Stimulated activated CD8-positive, alpha-beta memory T cell treated with anti-CD3 and anti-CD28 coated beads, Interleukin-15, amount 100 ng/mL, for 4 hours (primary cell): ENCODE measurements at regions not wholly inside any gene's neighbourhood (a gene's known extent, or its start where the extent isn't known, plus 50 kb on each side); places are given as distances from the start of the nearest gene placed in this dataset.
"Not testable (repeated sequence)": the region's sequence is repeated elsewhere in the genome, so short reads cannot be mapped to it uniquely, and the experiment has no call there.

Source experiments
- DNase-seq, 2 donors: peaks; one replicate each; pipeline ENCODE4 v3.0.0-alpha.2; 2020; ENCODE audit warnings: low read depth in 2 of 2

DNA sequence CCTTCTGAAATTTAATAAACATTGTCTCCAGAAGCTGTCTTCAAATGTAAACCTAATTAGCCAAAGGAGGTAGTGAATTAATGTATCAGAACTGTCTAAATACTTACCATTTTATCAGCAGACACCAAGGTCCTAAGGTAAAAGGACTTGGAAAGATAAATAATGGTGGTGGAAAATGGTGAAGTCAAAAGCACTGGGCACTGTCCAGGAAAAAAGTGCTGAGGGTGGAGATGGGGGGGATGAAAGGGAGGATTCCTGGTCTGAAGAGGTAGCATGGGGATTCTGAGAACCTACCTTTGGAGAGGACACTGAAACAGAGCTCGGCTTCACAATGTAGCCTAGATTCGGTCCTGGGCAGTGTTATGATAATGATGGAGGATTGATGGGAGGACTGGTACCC is 149.0 kb upstream of the DPH6 start:
- no peak for DNase-seq

DNA sequence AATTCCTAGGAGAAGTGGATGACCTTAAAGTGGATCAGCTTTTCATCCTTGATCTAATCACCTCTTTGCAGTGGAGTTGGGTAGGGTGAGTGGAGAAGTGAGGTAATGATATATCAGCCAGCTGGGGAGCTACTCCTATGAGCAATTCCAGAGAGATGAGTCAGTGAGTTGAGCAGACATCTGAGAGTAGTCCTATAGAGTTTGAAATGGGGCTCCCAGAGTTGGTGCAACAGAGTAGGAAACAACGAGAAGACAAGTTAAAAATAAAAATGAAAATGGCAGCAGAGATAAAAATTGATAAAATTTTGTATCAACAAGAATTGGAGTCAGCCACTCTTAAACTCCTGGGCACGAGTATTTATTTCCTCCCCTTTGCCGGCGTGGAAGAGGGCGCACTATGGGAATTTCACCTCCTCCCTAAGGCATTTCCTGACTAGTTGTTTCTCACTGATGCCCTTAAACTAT is 150.8 kb upstream of the DPH6 start:
- no peak for DNase-seq

GRCh38 chr15:35697549-35698299 is 151.8 kb upstream of the DPH6 start:
- no peak for DNase-seq

GRCh38 chr15:35698331-35698730 is 152.4 kb upstream of the DPH6 start:
- DNase-seq = no peak

GRCh38 chr15:35698966-35699575 is 153.1 kb upstream of the DPH6 start:
- no peak for DNase-seq

- DNase-seq = not testable (repeated sequence)
Observed at GRCh38 chr15:35700091-35700593, 154.2 kb upstream of the DPH6 start.

GRCh38 chr15:35701402-35702046 is 155.6 kb upstream of the DPH6 start:
- no peak for DNase-seq

- DNase-seq = no peak
Observed at GRCh38 chr15:35702946-35703495, 157.1 kb upstream of the DPH6 start.

DNA sequence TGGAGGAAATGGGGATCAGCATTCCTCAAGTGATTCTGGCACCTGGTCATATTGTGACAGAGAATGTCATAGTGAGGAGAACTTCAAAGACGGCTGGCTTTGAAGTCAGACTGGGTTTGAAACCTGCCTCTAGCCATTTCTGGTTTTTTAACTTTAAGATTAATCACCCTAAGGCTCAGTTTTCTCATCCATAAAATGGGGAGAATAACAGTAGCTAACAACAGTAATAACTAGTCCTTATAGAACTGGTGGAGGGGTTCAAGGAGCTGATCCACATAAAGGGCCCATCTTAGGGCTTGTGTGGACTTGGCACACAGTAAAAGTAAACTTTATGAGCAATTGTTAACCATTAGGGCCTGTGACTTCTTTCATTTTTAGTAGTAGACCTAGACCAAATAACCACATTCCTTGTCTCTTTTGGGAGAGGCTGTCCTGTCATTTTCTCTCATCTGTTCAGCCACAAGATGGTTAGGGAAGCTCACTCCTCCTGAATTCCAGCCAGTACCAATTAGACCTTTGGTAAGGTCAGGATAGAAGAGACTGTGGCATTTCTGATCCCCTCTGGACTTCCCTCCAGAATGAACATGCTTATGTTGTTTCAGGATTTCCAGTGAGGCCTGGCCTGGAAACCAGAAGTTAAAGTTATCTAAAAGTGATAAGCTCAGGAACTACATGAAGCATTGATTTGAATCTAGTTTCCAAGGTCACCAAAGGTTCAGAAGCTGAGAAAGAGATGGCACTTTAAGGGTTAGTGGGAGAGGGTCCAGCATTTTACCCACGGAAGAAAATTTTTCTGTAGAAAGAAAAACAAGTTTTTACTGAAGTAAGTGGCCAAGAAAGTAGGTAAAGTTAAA is 159.3 kb upstream of the DPH6 start:
- no peak for DNase-seq

GRCh38 chr15:35705884-35706585 is 160.1 kb upstream of the DPH6 start:
- DNase-seq = no peak

GRCh38 chr15:35712956-35713355 is 167.0 kb upstream of the DPH6 start:
- no peak for DNase-seq

DNA sequence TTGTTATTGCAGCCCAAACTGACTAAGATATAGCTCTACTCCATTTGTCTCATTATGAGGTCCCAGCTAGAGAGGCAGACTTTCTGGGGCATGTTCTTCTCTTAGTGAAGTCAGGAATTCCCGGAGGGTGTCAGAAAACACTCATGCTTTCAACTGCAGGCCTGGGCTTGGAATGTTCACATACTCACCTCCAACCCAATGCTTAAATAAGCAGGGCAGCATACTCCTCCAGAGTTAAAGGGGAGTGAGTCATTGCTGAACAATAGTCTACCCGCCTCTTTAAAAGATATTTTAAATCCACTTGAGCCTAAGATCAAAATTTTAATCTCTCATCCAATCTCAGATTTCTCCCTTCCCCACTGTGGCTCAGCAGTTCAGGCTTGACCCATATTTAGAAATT is 167.8 kb upstream of the DPH6 start:
- DNase-seq = no peak

DNA sequence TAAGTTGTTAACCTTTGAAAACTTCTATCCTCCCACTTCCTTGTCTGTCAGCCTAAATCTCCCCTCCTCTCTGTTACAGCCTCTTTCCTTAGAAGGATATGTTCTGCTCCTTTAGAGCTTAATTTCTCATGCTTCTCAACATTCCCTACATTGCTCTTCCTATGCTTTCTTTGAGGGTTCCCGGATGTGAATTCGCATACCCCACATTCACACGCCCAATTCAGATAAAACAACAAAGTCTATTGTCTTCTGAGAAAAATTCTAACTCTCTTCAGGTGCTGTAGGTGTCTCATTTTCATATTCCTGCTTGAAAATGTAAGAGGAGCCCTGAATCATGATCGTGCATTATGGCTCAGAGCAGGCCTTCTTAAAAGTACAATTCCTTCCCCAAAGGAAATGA is 171.8 kb upstream of the DPH6 start:
- DNase-seq = no peak

DNA sequence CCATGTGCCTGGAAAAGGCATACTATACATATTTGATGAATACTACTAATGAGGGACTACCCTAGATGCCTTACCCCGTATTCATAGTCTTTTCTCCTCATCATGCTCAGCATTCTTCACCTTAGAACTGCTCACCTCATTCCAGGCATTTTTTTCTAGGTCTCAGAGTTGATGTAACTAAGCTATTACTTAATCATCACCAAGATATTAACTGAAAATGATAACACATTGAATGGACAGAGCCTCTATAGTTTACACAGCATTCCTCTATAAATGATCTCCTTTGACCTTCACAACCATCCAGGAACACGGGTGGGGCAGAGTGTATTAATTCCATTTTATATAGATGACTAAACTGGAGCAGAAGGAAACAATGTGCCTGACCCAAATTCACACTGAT is 174.1 kb upstream of the DPH6 start:
- no peak for DNase-seq

GRCh38 chr15:35720984-35721383 is 175.0 kb upstream of the DPH6 start:
- DNase-seq = no peak

DNA sequence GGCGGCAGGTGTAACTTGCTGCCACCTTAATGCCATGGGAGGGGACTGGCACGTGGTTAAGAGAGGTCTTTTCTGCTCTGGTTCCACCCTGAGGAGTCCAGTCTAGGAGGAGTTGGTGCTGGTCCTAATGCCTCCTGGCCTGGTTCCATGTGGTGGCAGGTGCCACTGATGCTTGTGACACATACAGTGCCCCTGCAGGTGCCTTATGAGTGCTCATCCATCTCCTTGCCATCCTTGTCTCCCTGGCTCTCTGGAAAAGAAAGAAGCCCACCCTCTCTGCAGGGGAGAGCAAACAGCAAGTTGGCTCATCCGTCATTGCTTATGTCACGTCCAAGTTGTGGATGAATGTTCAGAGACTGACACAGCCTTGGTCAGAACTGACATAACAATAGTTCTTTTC is 175.8 kb upstream of the DPH6 start:
- no peak for DNase-seq

- no peak for DNase-seq
Observed at GRCh38 chr15:35722501-35722900, 176.5 kb upstream of the DPH6 start.

GRCh38 chr15:35723120-35723847 is 177.3 kb upstream of the DPH6 start:
- DNase-seq = no peak

- DNase-seq = no peak
Observed at GRCh38 chr15:35723852-35724251, 177.9 kb upstream of the DPH6 start.

- DNase-seq = no peak
Observed at GRCh38 chr15:35724626-35725025, 178.7 kb upstream of the DPH6 start.
